ENCODE measurements at regions not wholly inside any gene's neighbourhood (a gene's known extent, or its start where the extent isn't known, plus 50 kb on each side); places are given as distances from the start of the nearest gene placed in this dataset.

DNA sequence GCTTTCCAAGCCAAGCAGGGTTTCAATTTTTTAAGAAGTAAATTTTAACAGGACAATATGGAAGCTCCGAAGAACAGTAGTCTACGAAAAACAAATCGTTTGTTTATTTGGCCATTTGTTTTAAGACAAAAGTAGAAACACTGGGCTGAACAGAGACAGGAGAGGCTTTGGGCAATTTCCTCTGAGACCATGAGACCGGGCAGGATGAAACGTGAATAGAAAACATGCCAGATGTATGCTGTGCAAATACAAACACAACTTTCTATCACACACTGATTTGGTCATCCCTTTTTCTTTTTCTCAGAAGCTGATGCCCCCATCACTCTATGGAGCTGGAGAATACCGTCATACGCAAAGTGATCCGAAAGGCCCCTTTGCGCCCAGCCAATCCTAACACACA, 1111.1 kb downstream of the BCL11B start:
- ATAC-seq (ENCODE audit: low read depth) (no peak), DNase-seq (no peak)
- Mint-ChIP-seq H3K4me3 (no peak overlapping the region), H3K27me3 (no peaks in the 10 kb centered on the region), H3K36me3 (ENCODE audit: low read depth) (no peaks in the 10 kb centered on the region), H3K9me3 (no peaks in the 10 kb centered on the region), H3K27ac (no peak overlapping the region), H3K4me1 (no peaks in the 10 kb centered on the region)
- TF ChIP-seq, protein P1, sequence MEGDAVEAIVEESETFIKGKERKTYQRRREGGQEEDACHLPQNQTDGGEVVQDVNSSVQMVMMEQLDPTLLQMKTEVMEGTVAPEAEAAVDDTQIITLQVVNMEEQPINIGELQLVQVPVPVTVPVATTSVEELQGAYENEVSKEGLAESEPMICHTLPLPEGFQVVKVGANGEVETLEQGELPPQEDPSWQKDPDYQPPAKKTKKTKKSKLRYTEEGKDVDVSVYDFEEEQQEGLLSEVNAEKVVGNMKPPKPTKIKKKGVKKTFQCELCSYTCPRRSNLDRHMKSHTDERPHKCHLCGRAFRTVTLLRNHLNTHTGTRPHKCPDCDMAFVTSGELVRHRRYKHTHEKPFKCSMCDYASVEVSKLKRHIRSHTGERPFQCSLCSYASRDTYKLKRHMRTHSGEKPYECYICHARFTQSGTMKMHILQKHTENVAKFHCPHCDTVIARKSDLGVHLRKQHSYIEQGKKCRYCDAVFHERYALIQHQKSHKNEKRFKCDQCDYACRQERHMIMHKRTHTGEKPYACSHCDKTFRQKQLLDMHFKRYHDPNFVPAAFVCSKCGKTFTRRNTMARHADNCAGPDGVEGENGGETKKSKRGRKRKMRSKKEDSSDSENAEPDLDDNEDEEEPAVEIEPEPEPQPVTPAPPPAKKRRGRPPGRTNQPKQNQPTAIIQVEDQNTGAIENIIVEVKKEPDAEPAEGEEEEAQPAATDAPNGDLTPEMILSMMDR (IDR thresholded peaks at IDR 0.05), result no peak
- intact Hi-C loops (cut with micrococcal nuclease), result no loop called here
- ChIA-PET CTCF (no interaction called here), POLR2A (no interaction called here)

- Mint-ChIP-seq H3K27ac (no peak overlapping the region), H3K4me1 (no peaks in the 10 kb centered on the region), H3K27me3 (no peaks in the 10 kb centered on the region), H3K9me3 (no peaks in the 10 kb centered on the region), H3K4me3 (no peak overlapping the region), H3K36me3 (ENCODE audit: low read depth) (no peaks in the 10 kb centered on the region)
- ATAC-seq (ENCODE audit: low read depth) (no peak), DNase-seq (no peak)
- POLR2A ChIA-PET, result no interaction called here
- TF ChIP-seq, protein P1 (IDR thresholded peaks at IDR 0.05), result no peak
- CTCF ChIA-PET, result no interaction called here
- intact Hi-C loops (cut with micrococcal nuclease), result no loop called here
Measured at GRCh38 chr14:98161356-98161755, 1110.6 kb downstream of the BCL11B start.

DNA sequence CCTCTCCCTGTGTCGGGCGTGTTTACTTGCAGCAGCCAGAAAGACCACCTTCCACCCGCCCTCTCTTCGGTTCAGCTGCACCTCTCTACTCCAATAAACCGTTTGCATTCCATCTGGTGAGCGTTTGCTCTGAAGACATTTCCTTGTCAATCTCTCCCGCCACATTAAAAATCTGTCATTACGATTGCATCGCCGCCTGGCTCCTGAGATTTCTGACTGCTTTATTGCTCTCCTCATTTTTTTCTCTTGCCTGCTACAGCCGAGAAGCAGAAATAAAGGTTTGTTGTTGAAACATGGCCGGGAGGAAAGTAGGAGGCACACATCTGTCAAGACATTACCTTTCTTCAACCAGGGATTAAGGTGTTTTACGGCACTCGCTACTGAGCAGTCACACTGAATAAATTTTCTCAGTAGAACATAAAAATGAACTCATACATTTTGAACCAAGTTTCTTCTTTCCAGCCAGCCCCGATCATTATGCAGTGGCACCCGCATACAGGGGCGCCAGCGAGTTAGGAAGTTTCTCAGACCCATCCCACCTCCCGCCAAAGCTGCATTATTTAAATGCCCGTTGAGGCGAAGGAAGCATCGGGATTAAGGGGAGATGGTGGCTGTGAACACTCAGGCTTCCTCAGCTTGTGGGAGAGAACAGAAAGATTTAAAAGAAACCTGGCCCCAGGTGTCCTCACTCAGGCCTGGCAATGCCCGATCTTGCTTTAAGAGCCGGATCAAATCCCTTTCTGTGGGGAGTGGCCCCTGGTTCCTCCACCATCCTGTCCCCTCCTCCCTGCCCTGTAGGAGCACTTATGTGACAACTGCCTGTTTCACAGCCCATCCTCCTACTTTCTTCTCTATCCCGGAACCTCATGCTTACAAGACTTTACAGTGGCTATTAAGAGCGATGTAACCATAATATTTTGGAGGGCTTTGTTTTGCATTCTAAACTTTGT, 1108.9 kb downstream of the BCL11B start:
- no peak for ATAC-seq (ENCODE audit: low read depth)
- intact Hi-C loops (cut with micrococcal nuclease), result no loop called here
- no peaks in the 10 kb centered on the region for H3K9me3 Mint-ChIP-seq
- H3K4me1 Mint-ChIP-seq, result no peaks in the 10 kb centered on the region
- POLR2A ChIA-PET, result no interaction called here
- no peaks in the 10 kb centered on the region for H3K36me3 Mint-ChIP-seq (ENCODE audit: low read depth)
- TF ChIP-seq, protein P1 (IDR thresholded peaks at IDR 0.05), result no peak
- no peak overlapping the region for H3K27ac Mint-ChIP-seq
- H3K27me3 Mint-ChIP-seq, result no peaks in the 10 kb centered on the region
- no peak for DNase-seq
- CTCF ChIA-PET, result no interaction called here
- H3K4me3 Mint-ChIP-seq, result no peak overlapping the region

GRCh38 chr14:98163873-98164272, 1108.1 kb downstream of the BCL11B start:
- Mint-ChIP-seq H3K27me3 (no peaks in the 10 kb centered on the region), H3K4me3 (no peak overlapping the region), H3K4me1 (no peaks in the 10 kb centered on the region), H3K27ac (no peak overlapping the region), H3K36me3 (ENCODE audit: low read depth) (no peaks in the 10 kb centered on the region), H3K9me3 (no peaks in the 10 kb centered on the region)
- CTCF ChIA-PET, result no interaction called here
- no peak for DNase-seq
- intact Hi-C loops (cut with micrococcal nuclease), result no loop called here
- TF ChIP-seq, protein P1 (IDR thresholded peaks at IDR 0.05), result no peak
- ATAC-seq (ENCODE audit: low read depth), result no peak
- POLR2A ChIA-PET, result no interaction called here

DNA sequence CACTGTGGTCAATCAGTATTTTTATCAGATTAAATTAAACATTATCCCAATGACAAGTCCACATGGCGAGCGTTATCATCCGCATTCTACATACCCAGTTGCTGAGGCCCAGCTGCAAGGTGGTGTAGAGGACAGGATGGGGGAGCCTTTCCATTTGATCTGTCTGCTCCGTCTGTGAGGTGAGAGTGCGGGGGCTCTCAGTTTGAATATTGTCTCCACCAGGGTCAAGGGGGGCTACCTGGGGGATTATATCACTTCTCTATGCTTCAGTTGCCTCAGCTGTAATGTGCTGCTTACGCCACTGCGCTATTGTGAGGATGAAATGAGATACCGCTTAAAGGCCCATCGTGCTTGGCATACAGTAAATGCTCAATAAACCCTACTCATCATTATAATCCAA, 1106.0 kb downstream of the BCL11B start:
- POLR2A ChIA-PET, result no interaction called here
- DNase-seq, result no peak
- no peaks in the 10 kb centered on the region for H3K9me3 Mint-ChIP-seq
- H3K36me3 Mint-ChIP-seq (ENCODE audit: low read depth), result no peaks in the 10 kb centered on the region
- CTCF ChIA-PET, result no interaction called here
- ATAC-seq (ENCODE audit: low read depth), result no peak
- no peaks in the 10 kb centered on the region for H3K4me1 Mint-ChIP-seq
- no peak overlapping the region for H3K27ac Mint-ChIP-seq
- intact Hi-C loops (cut with micrococcal nuclease), result no loop called here
- no peaks in the 10 kb centered on the region for H3K27me3 Mint-ChIP-seq
- H3K4me3 Mint-ChIP-seq, result no peak overlapping the region
- TF ChIP-seq, protein P1 (IDR thresholded peaks at IDR 0.05), result no peak

All from activated B cell treated with CpG ODN at 0.5 μM for 24 hours (primary cell).